ENCODE measurements at regions not wholly inside any gene's neighbourhood (a gene's known extent, or its start where the extent isn't known, plus 50 kb on each side); places are given as distances from the start of the nearest gene placed in this dataset.

DNA sequence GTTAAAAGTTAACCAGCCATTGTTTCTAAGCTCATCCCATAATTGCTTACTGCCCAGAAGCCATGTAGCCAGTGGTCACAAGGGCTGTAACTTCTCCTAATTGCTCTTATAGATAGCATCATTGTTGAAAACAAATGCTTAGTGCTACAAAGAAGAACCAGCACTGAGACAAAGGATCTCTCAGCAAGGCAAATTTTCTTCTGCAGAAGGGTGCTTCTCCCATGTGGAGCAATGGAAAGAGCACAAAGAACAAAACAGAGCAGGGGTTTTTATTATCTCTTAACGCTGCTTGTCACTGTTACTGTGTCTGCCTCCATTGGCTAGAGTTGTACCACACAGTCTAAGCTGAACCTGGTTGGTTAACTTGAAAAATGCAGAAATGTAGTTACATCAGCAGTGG lies 1036.8 kb downstream of the UQCRFS1 start:
- TF ChIP-seq CREB1 (IDR thresholded peaks at IDR 0.05; ENCODE audit: low read depth), result no peak
- TF ChIP-seq TCF12 (IDR thresholded peaks at IDR 0.05; ENCODE audit: low read depth), result no peak
- no peak for TF ChIP-seq TEAD4 (IDR thresholded peaks at IDR 0.05)
- TF ChIP-seq, protein P1, sequence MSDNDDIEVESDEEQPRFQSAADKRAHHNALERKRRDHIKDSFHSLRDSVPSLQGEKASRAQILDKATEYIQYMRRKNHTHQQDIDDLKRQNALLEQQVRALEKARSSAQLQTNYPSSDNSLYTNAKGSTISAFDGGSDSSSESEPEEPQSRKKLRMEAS (IDR thresholded peaks at IDR 0.05), result no peak
- TF ChIP-seq EGR1 (IDR thresholded peaks at IDR 0.05), result no peak

DNA sequence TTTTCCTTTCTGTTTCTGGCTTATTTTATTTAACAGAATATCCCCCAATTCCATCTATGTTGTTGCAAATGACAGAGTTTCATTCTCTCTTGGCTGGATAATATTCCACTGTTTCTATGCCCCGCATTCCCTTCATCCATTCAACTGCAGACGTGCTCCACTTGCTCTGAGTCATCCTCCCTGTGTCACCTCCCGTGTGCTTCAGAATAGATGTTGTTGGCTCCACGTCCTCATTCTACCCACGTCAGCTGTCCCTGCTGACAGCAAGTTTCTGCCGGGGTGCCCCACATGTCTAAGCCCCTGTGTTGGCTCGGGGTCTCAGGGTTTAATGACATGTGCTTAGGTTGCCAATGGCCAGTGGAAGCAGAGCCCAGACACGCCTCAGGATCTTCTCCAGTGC lies 1041.0 kb downstream of the UQCRFS1 start:
- TF ChIP-seq NFIC (IDR thresholded peaks at IDR 0.05) (no peak), FOXM1 (IDR thresholded peaks at IDR 0.05; ENCODE audit: borderline replicate concordance, low read depth) (no peak)
- TF ChIP-seq, protein P1 (IDR thresholded peaks at IDR 0.05), result no peak

DNA sequence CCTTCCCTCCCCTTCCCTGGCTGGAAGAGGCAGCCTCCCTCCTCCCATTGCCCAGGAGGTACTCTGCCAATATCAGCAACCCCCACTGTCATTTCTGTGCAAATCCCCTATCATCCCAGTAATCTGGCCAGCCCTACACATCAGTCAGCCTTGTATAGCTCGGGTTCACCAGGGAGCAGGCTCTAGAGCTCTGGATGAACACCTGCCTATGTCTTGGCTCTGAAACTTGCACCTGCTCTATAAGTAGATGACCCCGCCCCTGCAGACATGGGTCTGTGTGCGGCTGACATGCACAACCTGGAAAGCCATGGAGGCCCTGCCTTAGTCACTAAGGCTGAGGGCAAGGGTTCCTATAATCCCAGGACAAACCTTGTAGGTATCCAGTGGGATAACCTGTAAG lies 1042.9 kb downstream of the UQCRFS1 start:
- no peak for TF ChIP-seq YY1 (IDR thresholded peaks at IDR 0.05; ENCODE audit: low read depth)
- TF ChIP-seq CEBPB (IDR thresholded peaks at IDR 0.05), result no peak
- TF ChIP-seq ZBTB7A (IDR thresholded peaks at IDR 0.05; ENCODE audit: low read depth), result no peak
- no peak for TF ChIP-seq EP300 (IDR thresholded peaks at IDR 0.05; ENCODE audit: borderline replicate concordance)
- no peak for TF ChIP-seq EGR1 (IDR thresholded peaks at IDR 0.05)
- TF ChIP-seq NFIC (IDR thresholded peaks at IDR 0.05), result no peak
- TF ChIP-seq CREB1 (IDR thresholded peaks at IDR 0.05; ENCODE audit: low read depth), result no peak
- no peak for TF ChIP-seq RAD21 (IDR thresholded peaks at IDR 0.05; ENCODE audit: low read depth)
- TF ChIP-seq, protein P2, sequence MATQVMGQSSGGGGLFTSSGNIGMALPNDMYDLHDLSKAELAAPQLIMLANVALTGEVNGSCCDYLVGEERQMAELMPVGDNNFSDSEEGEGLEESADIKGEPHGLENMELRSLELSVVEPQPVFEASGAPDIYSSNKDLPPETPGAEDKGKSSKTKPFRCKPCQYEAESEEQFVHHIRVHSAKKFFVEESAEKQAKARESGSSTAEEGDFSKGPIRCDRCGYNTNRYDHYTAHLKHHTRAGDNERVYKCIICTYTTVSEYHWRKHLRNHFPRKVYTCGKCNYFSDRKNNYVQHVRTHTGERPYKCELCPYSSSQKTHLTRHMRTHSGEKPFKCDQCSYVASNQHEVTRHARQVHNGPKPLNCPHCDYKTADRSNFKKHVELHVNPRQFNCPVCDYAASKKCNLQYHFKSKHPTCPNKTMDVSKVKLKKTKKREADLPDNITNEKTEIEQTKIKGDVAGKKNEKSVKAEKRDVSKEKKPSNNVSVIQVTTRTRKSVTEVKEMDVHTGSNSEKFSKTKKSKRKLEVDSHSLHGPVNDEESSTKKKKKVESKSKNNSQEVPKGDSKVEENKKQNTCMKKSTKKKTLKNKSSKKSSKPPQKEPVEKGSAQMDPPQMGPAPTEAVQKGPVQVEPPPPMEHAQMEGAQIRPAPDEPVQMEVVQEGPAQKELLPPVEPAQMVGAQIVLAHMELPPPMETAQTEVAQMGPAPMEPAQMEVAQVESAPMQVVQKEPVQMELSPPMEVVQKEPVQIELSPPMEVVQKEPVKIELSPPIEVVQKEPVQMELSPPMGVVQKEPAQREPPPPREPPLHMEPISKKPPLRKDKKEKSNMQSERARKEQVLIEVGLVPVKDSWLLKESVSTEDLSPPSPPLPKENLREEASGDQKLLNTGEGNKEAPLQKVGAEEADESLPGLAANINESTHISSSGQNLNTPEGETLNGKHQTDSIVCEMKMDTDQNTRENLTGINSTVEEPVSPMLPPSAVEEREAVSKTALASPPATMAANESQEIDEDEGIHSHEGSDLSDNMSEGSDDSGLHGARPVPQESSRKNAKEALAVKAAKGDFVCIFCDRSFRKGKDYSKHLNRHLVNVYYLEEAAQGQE (IDR thresholded peaks at IDR 0.05; ENCODE audit: low read depth), result no peak
- no peak for TF ChIP-seq TAF1 (IDR thresholded peaks at IDR 0.05; ENCODE audit: low read depth)
- no peak for TF ChIP-seq TEAD4 (IDR thresholded peaks at IDR 0.05)
- TF ChIP-seq FOXM1 (IDR thresholded peaks at IDR 0.05; ENCODE audit: borderline replicate concordance, low read depth), result no peak
- TF ChIP-seq, protein P1 (IDR thresholded peaks at IDR 0.05), result no peak
- no peak for TF ChIP-seq TCF12 (IDR thresholded peaks at IDR 0.05; ENCODE audit: low read depth)
- TF ChIP-seq, protein P3, sequence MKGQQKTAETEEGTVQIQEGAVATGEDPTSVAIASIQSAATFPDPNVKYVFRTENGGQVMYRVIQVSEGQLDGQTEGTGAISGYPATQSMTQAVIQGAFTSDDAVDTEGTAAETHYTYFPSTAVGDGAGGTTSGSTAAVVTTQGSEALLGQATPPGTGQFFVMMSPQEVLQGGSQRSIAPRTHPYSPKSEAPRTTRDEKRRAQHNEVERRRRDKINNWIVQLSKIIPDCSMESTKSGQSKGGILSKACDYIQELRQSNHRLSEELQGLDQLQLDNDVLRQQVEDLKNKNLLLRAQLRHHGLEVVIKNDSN (IDR thresholded peaks at IDR 0.05), result no peak

GRCh38 chr19:28169168-28169887 lies 1043.6 kb downstream of the UQCRFS1 start:
- TF ChIP-seq RAD21 (IDR thresholded peaks at IDR 0.05; ENCODE audit: low read depth) (no peak), TAF1 (IDR thresholded peaks at IDR 0.05; ENCODE audit: low read depth) (no peak)
- TF ChIP-seq, protein P2 (IDR thresholded peaks at IDR 0.05; ENCODE audit: low read depth), result no peak

DNA sequence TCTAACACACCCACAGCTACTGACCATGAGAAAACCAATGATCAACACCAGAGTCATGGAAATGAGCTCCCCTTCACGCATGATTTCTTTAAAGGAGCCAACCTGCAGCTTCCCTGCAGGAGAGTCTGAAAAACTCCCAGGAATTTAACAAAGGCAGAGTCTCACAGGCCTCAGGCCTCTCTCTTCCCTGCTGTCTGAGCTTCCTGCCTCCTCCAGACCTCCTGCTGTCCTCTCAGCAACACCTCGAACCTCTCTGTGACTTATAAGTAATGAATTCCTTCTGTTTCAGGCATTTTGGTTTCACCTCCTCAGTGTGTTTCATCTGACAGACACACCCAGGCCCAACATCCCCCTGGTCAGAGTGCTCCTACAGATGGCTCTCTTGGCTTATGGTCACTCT lies 1044.4 kb downstream of the UQCRFS1 start:
- TF ChIP-seq TCF12 (IDR thresholded peaks at IDR 0.05; ENCODE audit: low read depth) (peak; percentile 97), YY1 (IDR thresholded peaks at IDR 0.05; ENCODE audit: low read depth) (0 out of 2 replicates have a peak, but pooled peaks have one; percentile 24), TAF1 (IDR thresholded peaks at IDR 0.05; ENCODE audit: low read depth) (no peak), EP300 (IDR thresholded peaks at IDR 0.05; ENCODE audit: borderline replicate concordance) (peak; percentile 97), EGR1 (IDR thresholded peaks at IDR 0.05) (peak; percentile 18; the same call in 1 of the 2 replicates), CEBPB (IDR thresholded peaks at IDR 0.05) (no peak), TEAD4 (IDR thresholded peaks at IDR 0.05) (peak; percentile 95), NFIC (IDR thresholded peaks at IDR 0.05) (peak; percentile 76), ZBTB7A (IDR thresholded peaks at IDR 0.05; ENCODE audit: low read depth) (no peak), RAD21 (IDR thresholded peaks at IDR 0.05; ENCODE audit: low read depth) (no peak; the same call in 1 of the 2 replicates), FOXM1 (IDR thresholded peaks at IDR 0.05; ENCODE audit: borderline replicate concordance, low read depth) (peak; percentile 96), CREB1 (IDR thresholded peaks at IDR 0.05; ENCODE audit: low read depth) (no peak)
- TF ChIP-seq, protein P3 (IDR thresholded peaks at IDR 0.05), result no peak
- TF ChIP-seq, protein P1 (IDR thresholded peaks at IDR 0.05), result peak; percentile 69; the same call in 1 of the 2 replicates
- TF ChIP-seq, protein P2 (IDR thresholded peaks at IDR 0.05; ENCODE audit: low read depth), result no peak

Measured in Ishikawa (cell line).